Naive thymus-derived CD4-positive, alpha-beta T cell (primary cell): ENCODE measurements at regions not wholly inside any gene's neighbourhood (a gene's known extent, or its start where the extent isn't known, plus 50 kb on each side); places are given as distances from the start of the nearest gene placed in this dataset.

ENCODE experiments used
- ATAC-seq: fragments of 150-1000 bp; cut with Tn5 transposase; 2 replicates; pipeline ENCODE4 v1.10.0; 2021; ENCODE audit warnings: mild to moderate bottlenecking, moderate library complexity
- CTCF ChIA-PET: fragments of 350-600 bp; sonication (Branson Sonifier 250); formaldehyde crosslinking; loops from one replicate; lab custom pipeline; 2021; ENCODE audit warnings: antibody characterized with exemption; lab: Charles Lee
- POLR2A ChIA-PET: fragments of 350-600 bp; sonication (Branson Sonifier 250); formaldehyde crosslinking; loops from one replicate; lab custom pipeline; 2021; ENCODE audit warnings: antibody characterized with exemption, inconsistent platforms; lab: Charles Lee
- DNase-seq, 9 donors: peaks; one replicate each; pipeline versions ENCODE4 v3.0.0 to v3.0.0-alpha.2; 2020 to 2022; ENCODE audit warnings: mixed read lengths in 1 of 9
- H3K27ac ChIP-seq: one replicate; pipeline ENCODE4 v1.7.0; 2013; ENCODE audit warnings: mild to moderate bottlenecking, low read depth, low read length, moderate library complexity
- H3K27me3 ChIP-seq, 2 donors: one replicate each; pipeline ENCODE4 v1.7.0; 2013; ENCODE audit warnings: low read length in 2 of 2, mild to moderate bottlenecking in 2 of 2, moderate library complexity in 2 of 2; ENCODE audit not compliant: control insufficient read depth in 2 of 2, insufficient read depth in 2 of 2
- H3K36me3 ChIP-seq, 3 experiments: 1 replicate in 2 of 3; 2 replicates in 1 of 3; pipeline ENCODE4 v1.7.0; 2013; ENCODE audit warnings: low read length in 3 of 3, mild to moderate bottlenecking in 3 of 3, moderate library complexity in 1 of 3; ENCODE audit not compliant: insufficient read depth in 3 of 3, control insufficient read depth in 2 of 3
- H3K4me1 ChIP-seq, 2 donors: one replicate each; pipeline ENCODE4 v1.7.0; 2013; ENCODE audit warnings: low read length in 2 of 2, mild to moderate bottlenecking in 2 of 2, moderate library complexity in 1 of 2; ENCODE audit not compliant: control insufficient read depth in 2 of 2, insufficient read depth in 2 of 2
- H3K4me3 ChIP-seq: 2 replicates; pipeline ENCODE4 v1.7.0; 2013; ENCODE audit warnings: mild to moderate bottlenecking, low read length
- H3K9me3 ChIP-seq, 3 experiments: 1 replicate in 2 of 3; 2 replicates in 1 of 3; pipeline ENCODE4 v1.7.0; 2013; ENCODE audit warnings: low read length in 3 of 3; ENCODE audit not compliant: control insufficient read depth in 2 of 3
- H3K27ac Mint-ChIP-seq, 9 donors: one replicate each; pipeline ENCODE4 v1.8.0; 2020 to 2022; ENCODE audit warnings: mixed read lengths in 9 of 9, mild to moderate bottlenecking in 8 of 9, moderate library complexity in 5 of 9, inconsistent platforms in 2 of 9
- H3K27me3 Mint-ChIP-seq, 5 donors: one replicate each; pipeline ENCODE4 v1.8.0; 2021 to 2022; ENCODE audit warnings: mixed read lengths in 5 of 5, mild to moderate bottlenecking in 1 of 5
- H3K36me3 Mint-ChIP-seq, 5 donors: one replicate each; pipeline ENCODE4 v1.8.0; 2020 to 2022; ENCODE audit warnings: mixed read lengths in 5 of 5, mild to moderate bottlenecking in 3 of 5, inconsistent platforms in 1 of 5
- H3K4me1 Mint-ChIP-seq, 7 donors: one replicate each; pipeline ENCODE4 v1.8.0; 2020 to 2022; ENCODE audit warnings: mixed read lengths in 7 of 7, mild to moderate bottlenecking in 3 of 7, inconsistent platforms in 1 of 7
- H3K4me3 Mint-ChIP-seq, 10 donors: one replicate each; pipeline ENCODE4 v1.8.0; 2020 to 2022; ENCODE audit warnings: mild to moderate bottlenecking in 10 of 10, mixed read lengths in 10 of 10, moderate library complexity in 6 of 10, inconsistent platforms in 2 of 10
- H3K9me3 Mint-ChIP-seq, 11 donors: one replicate each; pipeline ENCODE4 v1.8.0; 2020 to 2022; ENCODE audit warnings: mixed read lengths in 11 of 11, mild to moderate bottlenecking in 4 of 11, inconsistent platforms in 1 of 11, moderate library complexity in 1 of 11
- intact Hi-C, 2 donors: fragments of 100-400 bp; cut with micrococcal nuclease; formaldehyde crosslinking; loops; one replicate each; pipeline ENCODE4 v1.15.1; 2023

- CTCF ChIA-PET, result no interaction called here
- H3K4me3 ChIP-seq, result peak overlapping the region; percentile 41
- no peaks in the 10 kb centered on the region for H3K27me3 ChIP-seq
- H3K27ac ChIP-seq, result peak overlapping the region; percentile 62
- peaks cover 37 to 80% (median 72%) of the 10 kb centered on the region in 7 donors for H3K4me1 Mint-ChIP-seq
- peaks cover 0 to 6% (median 0%) of the 10 kb centered on the region in 5 donors for H3K36me3 Mint-ChIP-seq
- no peak for DNase-seq
- no peaks in the 10 kb centered on the region for H3K27me3 Mint-ChIP-seq
- H3K9me3 ChIP-seq, result no peaks in the 10 kb centered on the region
- no peak for ATAC-seq
- POLR2A ChIA-PET, result interaction anchor here (0.6 to 1.9 kb wide), 5 partner anchors 10 to 101 kb away, joined by 3 to 7 read pairs (median 4); partner anchors contain the start of gene RYBP
- peak overlapping the region; percentile 76 to 93 (median 88) for H3K27ac Mint-ChIP-seq
- peaks cover 0 to 2% (median 0%) of the 10 kb centered on the region in 11 donors for H3K9me3 Mint-ChIP-seq
- H3K36me3 ChIP-seq, result no peaks in the 10 kb centered on the region
- peaks cover 3 to 64% of the 10 kb centered on the region in 2 donors for H3K4me1 ChIP-seq
- intact Hi-C loops, result loop anchor here (1.0 to 10.0 kb wide), 8 partner anchors 13 to 621 kb away; partner anchors contain the start of genes EIF4E3 (in 2 of the 2) and RYBP (in 1 of the 2)
- peak overlapping the region; percentile 54 to 78 (median 68) for H3K4me3 Mint-ChIP-seq
Observed at GRCh38 chr3:72345980-72346379, 502.3 kb downstream of the SHQ1 start.

- DNase-seq, result peak in 5 of 9 donors; percentile 24 to 45 (median 33)
- intact Hi-C loops, result loop anchor here (5.0 to 10.0 kb wide), 5 partner anchors 88 to 621 kb away; partner anchors contain the start of gene EIF4E3 (in 2 of the 2)
- Mint-ChIP-seq H3K27me3 (no peaks in the 10 kb centered on the region), H3K9me3 (peaks cover 0 to 2% (median 0%) of the 10 kb centered on the region in 11 donors), H3K27ac (peak overlapping the region; percentile 73 to 93 (median 86)), H3K4me1 (peaks cover 37 to 80% (median 72%) of the 10 kb centered on the region in 7 donors), H3K36me3 (peaks cover 0 to 6% (median 0%) of the 10 kb centered on the region in 5 donors), H3K4me3 (peak overlapping the region; percentile 44 to 78 (median 62))
- H3K36me3 ChIP-seq, result no peaks in the 10 kb centered on the region
- ATAC-seq, result no peak
- no peaks in the 10 kb centered on the region for H3K27me3 ChIP-seq
- no peaks in the 10 kb centered on the region for H3K9me3 ChIP-seq
- H3K4me1 ChIP-seq, result peaks cover 3 to 64% of the 10 kb centered on the region in 2 donors
- POLR2A ChIA-PET, result interaction anchor here (0.6 to 1.9 kb wide), 4 partner anchors 9 to 102 kb away, joined by 3 to 7 read pairs (median 4); partner anchors contain the start of gene RYBP
- H3K27ac ChIP-seq, result peak overlapping the region; percentile 62
- H3K4me3 ChIP-seq, result peak overlapping the region; percentile 41
- CTCF ChIA-PET, result no interaction called here
Observed at GRCh38 chr3:72345237-72345878, 502.9 kb downstream of the SHQ1 start.

- Mint-ChIP-seq H3K36me3 (peaks cover 0 to 5% (median 0%) of the 10 kb centered on the region in 5 donors), H3K9me3 (peaks cover 0 to 2% (median 0%) of the 10 kb centered on the region in 11 donors), H3K4me1 (peaks cover 37 to 79% (median 72%) of the 10 kb centered on the region in 7 donors), H3K27me3 (no peaks in the 10 kb centered on the region), H3K4me3 (peak overlapping the region in 6 of 10 donors; percentile 0 to 78 (median 33)), H3K27ac (peak overlapping the region; percentile 30 to 90 (median 80))
- ChIA-PET CTCF (no interaction called here), POLR2A (interaction anchor here (1.4 kb wide), 1 partner anchor 102 kb away, joined by 3 read pairs; the partner anchor contains the start of gene RYBP)
- Histone ChIP-seq H3K27me3 (no peaks in the 10 kb centered on the region), H3K4me1 (peaks cover 3 to 64% of the 10 kb centered on the region in 2 donors), H3K36me3 (no peaks in the 10 kb centered on the region), H3K4me3 (no peak overlapping the region), H3K27ac (no peak overlapping the region), H3K9me3 (no peaks in the 10 kb centered on the region)
- ATAC-seq, result no peak
- intact Hi-C loops, result loop anchor here (5.0 to 10.0 kb wide), 6 partner anchors 33 to 620 kb away; partner anchors contain the start of gene EIF4E3 (in 2 of the 2)
- no peak for DNase-seq
Observed at GRCh38 chr3:72344647-72345046, 503.6 kb downstream of the SHQ1 start.

GRCh38 chr3:72344236-72344635, 504.0 kb downstream of the SHQ1 start:
- Histone ChIP-seq H3K27me3 (no peaks in the 10 kb centered on the region), H3K27ac (peak overlapping the region; percentile 30), H3K36me3 (no peaks in the 10 kb centered on the region), H3K4me3 (no peak overlapping the region), H3K4me1 (peaks cover 3 to 64% of the 10 kb centered on the region in 2 donors), H3K9me3 (no peaks in the 10 kb centered on the region)
- H3K27ac Mint-ChIP-seq, result peak overlapping the region; percentile 30 to 90 (median 81)
- H3K27me3 Mint-ChIP-seq, result no peaks in the 10 kb centered on the region
- ChIA-PET CTCF (interaction anchor here (0.6 kb wide), 1 partner anchor 23 kb away, joined by 6 read pairs; no protein-coding TSS in a partner anchor), POLR2A (interaction anchor here (0.6 kb wide), 1 partner anchor 100 kb away, joined by 3 read pairs; no protein-coding TSS in a partner anchor)
- intact Hi-C loops, result loop anchor here (5.0 to 10.0 kb wide), 4 partner anchors 33 to 619 kb away; partner anchors contain the start of gene EIF4E3 (in 2 of the 2)
- no peak for ATAC-seq
- DNase-seq, result no peak
- peaks cover 0 to 2% (median 0%) of the 10 kb centered on the region in 11 donors for H3K9me3 Mint-ChIP-seq
- H3K36me3 Mint-ChIP-seq, result peaks cover 0 to 4% (median 0%) of the 10 kb centered on the region in 5 donors
- peaks cover 37 to 75% (median 70%) of the 10 kb centered on the region in 7 donors for H3K4me1 Mint-ChIP-seq
- peak overlapping the region in 7 of 10 donors; percentile 0 to 78 (median 24) for H3K4me3 Mint-ChIP-seq

GRCh38 chr3:72343078-72343477, 505.2 kb downstream of the SHQ1 start:
- DNase-seq, result peak in 4 of 9 donors; percentile 10 to 25 (median 19)
- H3K4me1 ChIP-seq, result peaks cover 3 to 53% of the 10 kb centered on the region in 2 donors
- CTCF ChIA-PET, result no interaction called here
- no peak for ATAC-seq
- H3K4me3 ChIP-seq, result no peak overlapping the region
- H3K27me3 ChIP-seq, result no peaks in the 10 kb centered on the region
- POLR2A ChIA-PET, result interaction anchor here (1.1 kb wide), 1 partner anchor 33 kb away, joined by 3 read pairs; no protein-coding TSS in a partner anchor
- Mint-ChIP-seq H3K27me3 (no peaks in the 10 kb centered on the region), H3K9me3 (no peaks in the 10 kb centered on the region), H3K4me1 (peaks cover 33 to 63% (median 61%) of the 10 kb centered on the region in 7 donors), H3K27ac (peak overlapping the region in 8 of 9 donors; percentile 30 to 90 (median 80)), H3K36me3 (no peaks in the 10 kb centered on the region), H3K4me3 (peak overlapping the region in 4 of 10 donors; percentile 0 to 23 (median 4))
- no peak overlapping the region for H3K27ac ChIP-seq
- intact Hi-C loops, result loop anchor here (1.0 to 10.0 kb wide), 6 partner anchors 33 to 618 kb away; partner anchors contain the start of genes EIF4E3 (in 2 of the 2) and RYBP (in 1 of the 2)
- H3K36me3 ChIP-seq, result no peaks in the 10 kb centered on the region
- H3K9me3 ChIP-seq, result no peaks in the 10 kb centered on the region

DNA sequence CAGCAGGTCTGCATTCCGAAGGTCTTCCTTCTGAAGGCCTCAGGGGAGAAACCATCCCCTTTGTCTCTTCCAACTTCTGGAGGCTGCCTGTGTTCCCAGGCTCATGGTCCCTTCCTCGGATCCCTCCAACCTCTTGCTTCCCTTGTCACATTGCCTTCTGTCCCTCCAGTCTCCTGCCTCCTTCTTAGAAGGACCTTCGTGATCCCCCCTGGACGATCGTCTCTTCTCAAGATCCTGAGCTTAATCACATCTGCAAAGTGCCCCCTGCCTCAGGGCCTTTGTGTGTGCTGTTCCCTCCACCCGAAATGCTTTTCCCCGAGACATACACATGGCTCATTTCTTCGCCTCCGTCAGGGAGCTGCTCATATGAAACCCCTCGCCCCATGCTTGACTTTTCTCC, 505.8 kb downstream of the SHQ1 start:
- no peaks in the 10 kb centered on the region for H3K27me3 ChIP-seq
- POLR2A ChIA-PET, result interaction anchor here (1.1 kb wide), 3 partner anchors 27 to 619 kb away, joined by 3 to 4 read pairs (median 3); no protein-coding TSS in a partner anchor
- H3K9me3 ChIP-seq, result no peaks in the 10 kb centered on the region
- H3K4me3 ChIP-seq, result no peak overlapping the region
- Mint-ChIP-seq H3K36me3 (no peaks in the 10 kb centered on the region), H3K27me3 (no peaks in the 10 kb centered on the region), H3K4me1 (peaks cover 33 to 57% (median 54%) of the 10 kb centered on the region in 7 donors), H3K9me3 (no peaks in the 10 kb centered on the region), H3K27ac (peak overlapping the region in 8 of 9 donors; percentile 9 to 90 (median 80)), H3K4me3 (peak overlapping the region in 1 of 10 donors; percentile 25)
- ATAC-seq (no peak), DNase-seq (no peak)
- H3K4me1 ChIP-seq, result peaks cover 3 to 47% of the 10 kb centered on the region in 2 donors
- no peak overlapping the region for H3K27ac ChIP-seq
- intact Hi-C loops, result loop anchor here (2.0 to 10.0 kb wide), 5 partner anchors 35 to 618 kb away; partner anchors contain the start of genes EIF4E3 (in 2 of the 2) and RYBP (in 1 of the 2)
- CTCF ChIA-PET, result no interaction called here
- H3K36me3 ChIP-seq, result no peaks in the 10 kb centered on the region
